ENCODE measurements at regions not wholly inside any gene's neighbourhood (a gene's known extent, or its start where the extent isn't known, plus 50 kb on each side); places are given as distances from the start of the nearest gene placed in this dataset.

GRCh38 chr6:122124908-122125307, 274.5 kb upstream of the HSF2 start:
- H3K4me3 ChIP-seq (ENCODE audit: low read length): no peak overlapping the region
- no peak for DNase-seq (ENCODE audit: low read depth)

GRCh38 chr6:122126894-122127293, 272.6 kb upstream of the HSF2 start:
- no peak for DNase-seq (ENCODE audit: low read depth)
- H3K4me3 ChIP-seq (ENCODE audit: low read length): no peak overlapping the region
- no peak for TF ChIP-seq CTCF (conservative IDR thresholded peaks at IDR 0.05; ENCODE audit: low read depth, low read length)

More at GRCh38 chr6:122124908-122125307, 274.5 kb upstream of the HSF2 start:
- no peak for TF ChIP-seq CTCF (conservative IDR thresholded peaks at IDR 0.05; ENCODE audit: low read depth, low read length)

GRCh38 chr6:122128445-122128844, 271.0 kb upstream of the HSF2 start:
- no peak for DNase-seq (ENCODE audit: low read depth)
- no peak for TF ChIP-seq CTCF (conservative IDR thresholded peaks at IDR 0.05; ENCODE audit: low read depth, low read length)
- no peak overlapping the region for H3K4me3 ChIP-seq (ENCODE audit: low read length)

GRCh38 chr6:122129313-122130025, 270.0 kb upstream of the HSF2 start:
- no peak for TF ChIP-seq CTCF (conservative IDR thresholded peaks at IDR 0.05; ENCODE audit: low read depth, low read length)
- no peak overlapping the region for H3K4me3 ChIP-seq (ENCODE audit: low read length)
- DNase-seq (ENCODE audit: low read depth): no peak

GRCh38 chr6:122130026-122130348, 269.5 kb upstream of the HSF2 start:
- no peak for TF ChIP-seq CTCF (conservative IDR thresholded peaks at IDR 0.05; ENCODE audit: low read depth, low read length)

GRCh38 chr6:122130518-122130917, 268.9 kb upstream of the HSF2 start:
- no peak for DNase-seq (ENCODE audit: low read depth)
- TF ChIP-seq CTCF (conservative IDR thresholded peaks at IDR 0.05; ENCODE audit: low read depth, low read length): no peak
- H3K4me3 ChIP-seq (ENCODE audit: low read length): no peak overlapping the region

More at GRCh38 chr6:122130026-122130348, 269.5 kb upstream of the HSF2 start:
- no peak overlapping the region for H3K4me3 ChIP-seq (ENCODE audit: low read length)
- DNase-seq (ENCODE audit: low read depth): no peak

GRCh38 chr6:122136386-122136785, 263.1 kb upstream of the HSF2 start:
- no peak for TF ChIP-seq CTCF (conservative IDR thresholded peaks at IDR 0.05; ENCODE audit: low read depth, low read length)
- no peak for DNase-seq (ENCODE audit: low read depth)
- no peak overlapping the region for H3K4me3 ChIP-seq (ENCODE audit: low read length)
